ENCODE measurements at regions not wholly inside any gene's neighbourhood (a gene's known extent, or its start where the extent isn't known, plus 50 kb on each side); places are given as distances from the start of the nearest gene placed in this dataset.

DNA sequence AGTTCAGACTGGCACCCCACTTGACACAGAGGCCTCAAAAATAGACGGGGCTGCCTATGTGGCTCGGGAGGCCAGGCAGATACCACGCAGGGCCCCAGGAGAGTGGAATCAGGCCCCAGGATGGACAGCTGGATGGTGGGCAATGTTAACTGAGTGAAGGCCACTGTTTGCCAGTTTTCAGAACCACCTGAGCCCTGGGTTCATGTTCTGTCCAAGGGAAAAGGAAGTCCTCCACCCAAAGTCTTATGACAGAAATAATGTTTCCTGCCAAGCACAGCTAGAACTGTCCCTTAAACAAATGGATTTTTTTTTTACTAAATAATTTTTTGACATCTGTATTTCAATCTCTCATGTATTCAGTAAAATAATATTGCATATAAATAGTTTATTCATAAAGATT is 228.4 kb downstream of the KLF13 start:
- Histone ChIP-seq H3K4me2 (ENCODE audit: low read depth, low read length) (no peak overlapping the region), H3K79me2 (ENCODE audit: insufficient read depth, low read length) (no peaks in the 10 kb centered on the region), H3K9ac (ENCODE audit: insufficient read depth, low read depth, low read length) (no peak overlapping the region), H3K9me3 (ENCODE audit: low read length) (no peaks in the 10 kb centered on the region), H3K36me3 (replicated peaks in 1 of 2; ENCODE audit: control insufficient read depth in 1 of 2, insufficient read depth in 2 of 2, low read length in 2 of 2) (no peaks in the 10 kb centered on the region), H3K27ac (ENCODE audit: extremely low read length, insufficient read depth, low read length) (no peak overlapping the region), H3K4me1 (ENCODE audit: insufficient read depth, low read length) (no peaks in the 10 kb centered on the region), H3K4me3 (replicated peaks in 1 of 3; ENCODE audit: insufficient read depth in 1 of 3, low read depth in 2 of 3, low read length in 3 of 3) (no peak overlapping the region), H4K20me1 (ENCODE audit: insufficient read depth, low read length) (no peaks in the 10 kb centered on the region), H2AFZ (ENCODE audit: low read length) (no peak overlapping the region), H3K27me3 (ENCODE audit: control insufficient read depth in 1 of 2, insufficient read depth in 2 of 2, low read length in 2 of 2) (peaks cover 0 to 22% of the 10 kb centered on the region in 2 experiments; a peak in 4 of 5 replicates)
- intact Hi-C loops (cut with micrococcal nuclease; ENCODE audit: unreplicated experiment) (no loop called here), in situ Hi-C loops (cut with HindIII; ENCODE audit: extremely low pct_ligation_motif_present, low pct_unique_long_range_greater_than_20kb) (no loop called here)
- TF ChIP-seq IRF2 (CRISPR knock-in tag; IDR thresholded peaks at IDR 0.05) (no peak), FOSL2 (CRISPR knock-in tag; IDR thresholded peaks at IDR 0.05) (no peak), MED8 (CRISPR knock-in tag; IDR thresholded peaks at IDR 0.05; ENCODE audit: insufficient replicate concordance) (no peak), ZNF569 (CRISPR knock-in tag; IDR thresholded peaks at IDR 0.05; ENCODE audit: borderline replicate concordance) (no peak)
- TF ChIP-seq, protein P1, sequence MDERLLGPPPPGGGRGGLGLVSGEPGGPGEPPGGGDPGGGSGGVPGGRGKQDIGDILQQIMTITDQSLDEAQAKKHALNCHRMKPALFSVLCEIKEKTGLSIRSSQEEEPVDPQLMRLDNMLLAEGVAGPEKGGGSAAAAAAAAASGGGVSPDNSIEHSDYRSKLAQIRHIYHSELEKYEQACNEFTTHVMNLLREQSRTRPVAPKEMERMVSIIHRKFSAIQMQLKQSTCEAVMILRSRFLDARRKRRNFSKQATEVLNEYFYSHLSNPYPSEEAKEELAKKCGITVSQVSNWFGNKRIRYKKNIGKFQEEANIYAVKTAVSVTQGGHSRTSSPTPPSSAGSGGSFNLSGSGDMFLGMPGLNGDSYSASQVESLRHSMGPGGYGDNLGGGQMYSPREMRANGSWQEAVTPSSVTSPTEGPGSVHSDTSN (CRISPR knock-in tag; IDR thresholded peaks at IDR 0.05), result no peak
- no TSS peak for BruUV-seq (replicated peaks)
- ChIA-PET CTCF (ENCODE audit: low intra/inter-chr PET ratio, low total read pairs) (no interaction called here), POLR2A (no interaction called here)
- no peak for FAIRE-seq
- WGBS (ENCODE audit: low lambda C conversion rate), result 19% methylated on average over 3 of the region's 3 CpGs
- no peak for DNase-seq (ENCODE audit: low spot score)
- ATAC-seq, result no peak

DNA sequence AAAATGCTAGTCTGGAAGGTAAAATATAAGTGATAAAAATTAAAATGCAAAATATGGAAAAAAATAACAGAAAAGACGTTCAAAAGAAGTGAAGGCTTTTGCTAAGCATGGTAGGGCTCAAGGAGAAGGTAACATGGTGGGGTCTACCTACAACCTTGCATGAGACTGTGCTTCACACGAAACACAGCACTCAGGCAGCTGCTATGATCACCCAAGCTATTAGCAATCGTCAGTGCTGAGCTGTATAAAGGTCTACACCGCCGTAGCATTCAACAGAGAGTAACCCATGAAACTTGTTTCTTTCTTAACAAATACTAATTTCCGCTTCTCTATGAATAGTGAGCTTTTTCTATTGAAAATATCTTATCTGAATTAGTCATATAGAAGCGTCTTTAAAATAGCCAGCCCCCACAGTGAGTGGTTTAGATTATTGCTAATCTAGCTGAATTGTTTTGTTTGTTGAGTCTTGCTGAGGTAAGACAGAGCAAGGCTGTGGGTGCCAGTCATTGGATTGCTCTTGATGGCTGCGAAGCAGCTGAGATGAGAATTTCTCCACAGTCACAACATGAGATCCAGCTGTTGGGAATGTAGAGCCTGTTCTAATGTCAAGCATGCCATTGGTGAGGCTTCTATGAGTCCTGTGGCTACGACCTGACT is 230.0 kb downstream of the KLF13 start:
- WGBS (ENCODE audit: low lambda C conversion rate), result 29% methylated on average over 8 of the region's 9 CpGs
- Histone ChIP-seq H3K4me2 (ENCODE audit: low read depth, low read length) (no peak overlapping the region), H3K79me2 (ENCODE audit: insufficient read depth, low read length) (no peaks in the 10 kb centered on the region), H3K4me1 (ENCODE audit: insufficient read depth, low read length) (no peaks in the 10 kb centered on the region), H3K9me3 (ENCODE audit: low read length) (no peaks in the 10 kb centered on the region), H3K9ac (ENCODE audit: insufficient read depth, low read depth, low read length) (no peak overlapping the region), H3K27ac (ENCODE audit: extremely low read length, insufficient read depth, low read length) (no peak overlapping the region), H2AFZ (ENCODE audit: low read length) (no peak overlapping the region), H3K4me3 (replicated peaks in 1 of 3; ENCODE audit: insufficient read depth in 1 of 3, low read depth in 2 of 3, low read length in 3 of 3) (no peak overlapping the region), H3K27me3 (ENCODE audit: control insufficient read depth in 1 of 2, insufficient read depth in 2 of 2, low read length in 2 of 2) (peaks cover 0 to 19% of the 10 kb centered on the region in 2 experiments; a peak in 4 of 5 replicates), H3K36me3 (replicated peaks in 1 of 2; ENCODE audit: control insufficient read depth in 1 of 2, insufficient read depth in 2 of 2, low read length in 2 of 2) (no peaks in the 10 kb centered on the region), H4K20me1 (ENCODE audit: insufficient read depth, low read length) (no peaks in the 10 kb centered on the region)
- intact Hi-C loops (cut with micrococcal nuclease; ENCODE audit: unreplicated experiment), result no loop called here
- in situ Hi-C loops (cut with HindIII; ENCODE audit: extremely low pct_ligation_motif_present, low pct_unique_long_range_greater_than_20kb), result no loop called here
- CTCF ChIA-PET (ENCODE audit: low intra/inter-chr PET ratio, low total read pairs), result no interaction called here
- no peak for ATAC-seq
- POLR2A ChIA-PET, result no interaction called here
- no TSS peak for BruUV-seq (replicated peaks)
- no peak for FAIRE-seq
- DNase-seq (ENCODE audit: low spot score), result no peak
- TF ChIP-seq, protein P2, sequence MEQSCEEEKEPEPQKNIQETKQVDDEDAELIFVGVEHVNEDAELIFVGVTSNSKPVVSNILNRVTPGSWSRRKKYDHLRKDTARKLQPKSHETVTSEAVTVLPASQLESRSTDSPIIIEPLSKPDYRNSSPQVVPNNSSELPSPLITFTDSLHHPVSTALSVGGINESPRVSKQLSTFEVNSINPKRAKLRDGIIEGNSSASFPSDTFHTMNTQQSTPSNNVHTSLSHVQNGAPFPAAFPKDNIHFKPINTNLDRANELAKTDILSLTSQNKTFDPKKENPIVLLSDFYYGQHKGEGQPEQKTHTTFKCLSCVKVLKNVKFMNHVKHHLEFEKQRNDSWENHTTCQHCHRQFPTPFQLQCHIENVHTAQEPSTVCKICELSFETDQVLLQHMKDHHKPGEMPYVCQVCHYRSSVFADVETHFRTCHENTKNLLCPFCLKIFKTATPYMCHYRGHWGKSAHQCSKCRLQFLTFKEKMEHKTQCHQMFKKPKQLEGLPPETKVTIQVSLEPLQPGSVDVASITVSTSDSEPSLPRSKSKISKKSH (CRISPR knock-in tag; IDR thresholded peaks at IDR 0.05; ENCODE audit: borderline replicate concordance), result no peak
- TF ChIP-seq, protein P3, sequence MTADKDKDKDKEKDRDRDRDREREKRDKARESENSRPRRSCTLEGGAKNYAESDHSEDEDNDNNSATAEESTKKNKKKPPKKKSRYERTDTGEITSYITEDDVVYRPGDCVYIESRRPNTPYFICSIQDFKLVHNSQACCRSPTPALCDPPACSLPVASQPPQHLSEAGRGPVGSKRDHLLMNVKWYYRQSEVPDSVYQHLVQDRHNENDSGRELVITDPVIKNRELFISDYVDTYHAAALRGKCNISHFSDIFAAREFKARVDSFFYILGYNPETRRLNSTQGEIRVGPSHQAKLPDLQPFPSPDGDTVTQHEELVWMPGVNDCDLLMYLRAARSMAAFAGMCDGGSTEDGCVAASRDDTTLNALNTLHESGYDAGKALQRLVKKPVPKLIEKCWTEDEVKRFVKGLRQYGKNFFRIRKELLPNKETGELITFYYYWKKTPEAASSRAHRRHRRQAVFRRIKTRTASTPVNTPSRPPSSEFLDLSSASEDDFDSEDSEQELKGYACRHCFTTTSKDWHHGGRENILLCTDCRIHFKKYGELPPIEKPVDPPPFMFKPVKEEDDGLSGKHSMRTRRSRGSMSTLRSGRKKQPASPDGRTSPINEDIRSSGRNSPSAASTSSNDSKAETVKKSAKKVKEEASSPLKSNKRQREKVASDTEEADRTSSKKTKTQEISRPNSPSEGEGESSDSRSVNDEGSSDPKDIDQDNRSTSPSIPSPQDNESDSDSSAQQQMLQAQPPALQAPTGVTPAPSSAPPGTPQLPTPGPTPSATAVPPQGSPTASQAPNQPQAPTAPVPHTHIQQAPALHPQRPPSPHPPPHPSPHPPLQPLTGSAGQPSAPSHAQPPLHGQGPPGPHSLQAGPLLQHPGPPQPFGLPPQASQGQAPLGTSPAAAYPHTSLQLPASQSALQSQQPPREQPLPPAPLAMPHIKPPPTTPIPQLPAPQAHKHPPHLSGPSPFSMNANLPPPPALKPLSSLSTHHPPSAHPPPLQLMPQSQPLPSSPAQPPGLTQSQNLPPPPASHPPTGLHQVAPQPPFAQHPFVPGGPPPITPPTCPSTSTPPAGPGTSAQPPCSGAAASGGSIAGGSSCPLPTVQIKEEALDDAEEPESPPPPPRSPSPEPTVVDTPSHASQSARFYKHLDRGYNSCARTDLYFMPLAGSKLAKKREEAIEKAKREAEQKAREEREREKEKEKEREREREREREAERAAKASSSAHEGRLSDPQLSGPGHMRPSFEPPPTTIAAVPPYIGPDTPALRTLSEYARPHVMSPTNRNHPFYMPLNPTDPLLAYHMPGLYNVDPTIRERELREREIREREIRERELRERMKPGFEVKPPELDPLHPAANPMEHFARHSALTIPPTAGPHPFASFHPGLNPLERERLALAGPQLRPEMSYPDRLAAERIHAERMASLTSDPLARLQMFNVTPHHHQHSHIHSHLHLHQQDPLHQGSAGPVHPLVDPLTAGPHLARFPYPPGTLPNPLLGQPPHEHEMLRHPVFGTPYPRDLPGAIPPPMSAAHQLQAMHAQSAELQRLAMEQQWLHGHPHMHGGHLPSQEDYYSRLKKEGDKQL (CRISPR knock-in tag; IDR thresholded peaks at IDR 0.05; ENCODE audit: low read depth), result no peak
- TF ChIP-seq, protein P4, sequence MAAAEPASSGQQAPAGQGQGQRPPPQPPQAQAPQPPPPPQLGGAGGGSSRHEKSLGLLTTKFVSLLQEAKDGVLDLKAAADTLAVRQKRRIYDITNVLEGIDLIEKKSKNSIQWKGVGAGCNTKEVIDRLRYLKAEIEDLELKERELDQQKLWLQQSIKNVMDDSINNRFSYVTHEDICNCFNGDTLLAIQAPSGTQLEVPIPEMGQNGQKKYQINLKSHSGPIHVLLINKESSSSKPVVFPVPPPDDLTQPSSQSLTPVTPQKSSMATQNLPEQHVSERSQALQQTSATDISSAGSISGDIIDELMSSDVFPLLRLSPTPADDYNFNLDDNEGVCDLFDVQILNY (CRISPR knock-in tag; conservative IDR thresholded peaks at IDR 0.05), result no peak
- no peak for TF ChIP-seq ATM (IDR thresholded peaks at IDR 0.05; ENCODE audit: borderline replicate concordance)

All from HepG2 (cell line).